ENCODE measurements at regions not wholly inside any gene's neighbourhood (a gene's known extent, or its start where the extent isn't known, plus 50 kb on each side); places are given as distances from the start of the nearest gene placed in this dataset.
"Not testable (repeated sequence)": the region's sequence is repeated elsewhere in the genome, so short reads cannot be mapped to it uniquely, and the experiment has no call there.

GRCh38 chr1:239985044-239985443 lies 106.6 kb upstream of the FMN2 start:
- TF ChIP-seq EZH2phosphoT487 (IDR thresholded peaks at IDR 0.05; ENCODE audit: low read depth) (no peak), CTCF (IDR thresholded peaks at IDR 0.05; ENCODE audit: low read depth, low read length) (no peak)
- Histone ChIP-seq H3K4me2 (ENCODE audit: low read length) (no peak overlapping the region), H3K4me1 (ENCODE audit: low read length) (no peaks in the 10 kb centered on the region), H3K9ac (ENCODE audit: low read length) (no peak overlapping the region), H3K27me3 (ENCODE audit: low read depth, low read length) (no peaks in the 10 kb centered on the region), H3K4me3 (ENCODE audit: low read length) (no peak overlapping the region), H3K27ac (ENCODE audit: low read length) (no peak overlapping the region), H4K20me1 (ENCODE audit: insufficient read depth, low read length) (no peaks in the 10 kb centered on the region), H3K9me3 (ENCODE audit: insufficient read depth, low read length) (peaks cover 15% of the 10 kb centered on the region), H2AFZ (ENCODE audit: low read depth, low read length) (no peak overlapping the region), H3K36me3 (replicated peaks; ENCODE audit: low read depth, low read length) (no peaks in the 10 kb centered on the region), H3K79me2 (ENCODE audit: low read length) (no peaks in the 10 kb centered on the region)

- Histone ChIP-seq H3K4me2 (ENCODE audit: low read length) (no peak overlapping the region), H3K9ac (ENCODE audit: low read length) (no peak overlapping the region)
- TF ChIP-seq CTCF (IDR thresholded peaks at IDR 0.05; ENCODE audit: low read depth, low read length) (peak; percentile 80), EZH2phosphoT487 (IDR thresholded peaks at IDR 0.05; ENCODE audit: low read depth) (no peak)
These were observed 104.5 kb upstream of the FMN2 start for GRCh38 chr1:239987103-239987745.

GRCh38 chr1:239989990-239990389 lies 101.7 kb upstream of the FMN2 start:
- Histone ChIP-seq H4K20me1 (ENCODE audit: insufficient read depth, low read length) (no peaks in the 10 kb centered on the region), H3K36me3 (replicated peaks; ENCODE audit: low read depth, low read length) (no peaks in the 10 kb centered on the region), H3K27ac (ENCODE audit: low read length) (no peak overlapping the region), H3K4me3 (ENCODE audit: low read length) (no peak overlapping the region), H3K9me3 (ENCODE audit: insufficient read depth, low read length) (peaks cover 10% of the 10 kb centered on the region; the same call in 1 of the 2 replicates), H3K27me3 (ENCODE audit: low read depth, low read length) (0 out of 2 replicates have a peak, but pooled peaks cover 4% of the 10 kb centered on the region), H3K4me1 (ENCODE audit: low read length) (no peaks in the 10 kb centered on the region), H2AFZ (ENCODE audit: low read depth, low read length) (no peak overlapping the region), H3K79me2 (ENCODE audit: low read length) (no peaks in the 10 kb centered on the region), H3K9ac (ENCODE audit: low read length) (no peak overlapping the region), H3K4me2 (ENCODE audit: low read length) (no peak overlapping the region)
- TF ChIP-seq EZH2phosphoT487 (IDR thresholded peaks at IDR 0.05; ENCODE audit: low read depth) (no peak), CTCF (IDR thresholded peaks at IDR 0.05; ENCODE audit: low read depth, low read length) (no peak)

More at GRCh38 chr1:239987103-239987745, 104.5 kb upstream of the FMN2 start:
- no peaks in the 10 kb centered on the region for H3K36me3 ChIP-seq (replicated peaks; ENCODE audit: low read depth, low read length)
- H3K27me3 ChIP-seq (ENCODE audit: low read depth, low read length): no peaks in the 10 kb centered on the region
- no peak overlapping the region for H3K27ac ChIP-seq (ENCODE audit: low read length)
- H2AFZ ChIP-seq (ENCODE audit: low read depth, low read length): no peak overlapping the region
- H4K20me1 ChIP-seq (ENCODE audit: insufficient read depth, low read length): no peaks in the 10 kb centered on the region
- H3K9me3 ChIP-seq (ENCODE audit: insufficient read depth, low read length): peaks cover 15% of the 10 kb centered on the region
- H3K4me3 ChIP-seq (ENCODE audit: low read length): no peak overlapping the region
- no peaks in the 10 kb centered on the region for H3K79me2 ChIP-seq (ENCODE audit: low read length)
- H3K4me1 ChIP-seq (ENCODE audit: low read length): no peaks in the 10 kb centered on the region

GRCh38 chr1:239992566-239992965 lies 99.1 kb upstream of the FMN2 start:
- H3K36me3 ChIP-seq (replicated peaks; ENCODE audit: low read depth, low read length); H4K20me1 ChIP-seq (ENCODE audit: insufficient read depth, low read length); H3K27ac ChIP-seq (ENCODE audit: low read length); H3K27me3 ChIP-seq (ENCODE audit: low read depth, low read length); H3K9me3 ChIP-seq (ENCODE audit: insufficient read depth, low read length); H3K4me3 ChIP-seq (ENCODE audit: low read length); H3K4me1 ChIP-seq (ENCODE audit: low read length); H3K9ac ChIP-seq (ENCODE audit: low read length); H2AFZ ChIP-seq (ENCODE audit: low read depth, low read length); H3K4me2 ChIP-seq (ENCODE audit: low read length); H3K79me2 ChIP-seq (ENCODE audit: low read length): not testable (repeated sequence)
